ENCODE measurements at regions not wholly inside any gene's neighbourhood (a gene's known extent, or its start where the extent isn't known, plus 50 kb on each side); places are given as distances from the start of the nearest gene placed in this dataset.
"Not testable (repeated sequence)": the region's sequence is repeated elsewhere in the genome, so short reads cannot be mapped to it uniquely, and the experiment has no call there.

DNA sequence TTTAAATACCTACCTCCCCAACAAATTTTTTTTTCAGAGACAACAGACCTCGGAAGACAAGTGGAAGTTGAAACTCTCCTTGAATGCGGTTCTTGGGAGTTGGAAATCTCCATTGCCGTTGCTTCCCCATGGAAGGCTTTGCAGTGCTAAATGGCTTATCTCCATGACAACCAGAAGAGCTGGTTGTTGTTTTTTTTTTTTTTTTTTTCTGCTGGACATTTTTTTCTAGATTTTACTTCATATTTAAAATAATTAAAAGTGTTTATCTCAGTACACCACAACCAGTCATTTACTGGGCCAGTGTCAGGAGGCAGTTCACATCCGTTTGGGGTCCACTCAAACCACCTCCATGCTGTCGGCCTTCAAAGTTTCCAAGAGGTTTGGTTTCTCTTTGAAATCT, 348.5 kb upstream of the PRKCQ start:
- DNase-seq (ENCODE audit: low read depth), result no peak

GRCh38 chr10:6926971-6927370, 346.9 kb upstream of the PRKCQ start:
- no peak for DNase-seq (ENCODE audit: low read depth)

DNA sequence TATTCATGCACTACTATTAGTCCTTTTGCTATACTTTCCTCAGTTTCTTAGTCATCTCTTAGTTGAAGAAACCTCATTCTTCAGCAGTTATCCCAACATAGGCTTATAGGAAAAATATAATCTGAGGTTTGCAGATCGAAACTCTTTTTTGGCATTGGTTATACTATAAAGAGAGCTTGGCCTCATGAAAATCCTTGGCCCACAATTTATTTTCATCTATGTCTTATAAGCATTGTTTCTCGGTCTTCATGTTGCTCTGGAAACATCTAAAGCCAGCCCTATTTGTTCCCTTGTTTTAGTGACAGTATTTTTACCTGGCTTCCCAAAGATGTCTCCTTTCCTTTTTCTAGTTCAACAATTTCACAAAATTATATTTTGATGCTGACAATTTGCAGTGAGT, 345.1 kb upstream of the PRKCQ start:
- DNase-seq (ENCODE audit: low read depth), result no peak

- DNase-seq (ENCODE audit: low read depth), result peak; percentile 79
Observed at GRCh38 chr10:6924166-6924565, 344.1 kb upstream of the PRKCQ start.

DNA sequence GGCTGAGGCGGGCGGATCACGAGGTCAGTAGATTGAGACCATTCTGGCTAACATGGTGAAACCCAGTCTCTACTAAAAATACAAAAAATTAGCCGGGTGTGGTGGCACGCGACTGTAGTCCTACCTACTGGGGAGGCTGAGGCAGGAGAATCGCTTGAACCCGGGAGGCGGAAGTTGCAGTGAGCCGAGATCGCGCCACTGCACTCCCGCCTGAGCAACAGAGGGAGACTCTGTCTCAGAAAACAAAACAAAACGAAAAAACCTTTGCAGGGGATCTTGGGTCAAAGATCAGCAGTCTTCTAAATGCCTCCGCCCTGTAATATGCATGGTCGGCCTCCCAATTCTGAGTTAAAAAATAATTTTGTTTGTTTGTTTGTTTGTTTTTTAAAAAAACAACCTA, 340.9 kb upstream of the PRKCQ start:
- not testable (repeated sequence) for DNase-seq (ENCODE audit: low read depth)

DNA sequence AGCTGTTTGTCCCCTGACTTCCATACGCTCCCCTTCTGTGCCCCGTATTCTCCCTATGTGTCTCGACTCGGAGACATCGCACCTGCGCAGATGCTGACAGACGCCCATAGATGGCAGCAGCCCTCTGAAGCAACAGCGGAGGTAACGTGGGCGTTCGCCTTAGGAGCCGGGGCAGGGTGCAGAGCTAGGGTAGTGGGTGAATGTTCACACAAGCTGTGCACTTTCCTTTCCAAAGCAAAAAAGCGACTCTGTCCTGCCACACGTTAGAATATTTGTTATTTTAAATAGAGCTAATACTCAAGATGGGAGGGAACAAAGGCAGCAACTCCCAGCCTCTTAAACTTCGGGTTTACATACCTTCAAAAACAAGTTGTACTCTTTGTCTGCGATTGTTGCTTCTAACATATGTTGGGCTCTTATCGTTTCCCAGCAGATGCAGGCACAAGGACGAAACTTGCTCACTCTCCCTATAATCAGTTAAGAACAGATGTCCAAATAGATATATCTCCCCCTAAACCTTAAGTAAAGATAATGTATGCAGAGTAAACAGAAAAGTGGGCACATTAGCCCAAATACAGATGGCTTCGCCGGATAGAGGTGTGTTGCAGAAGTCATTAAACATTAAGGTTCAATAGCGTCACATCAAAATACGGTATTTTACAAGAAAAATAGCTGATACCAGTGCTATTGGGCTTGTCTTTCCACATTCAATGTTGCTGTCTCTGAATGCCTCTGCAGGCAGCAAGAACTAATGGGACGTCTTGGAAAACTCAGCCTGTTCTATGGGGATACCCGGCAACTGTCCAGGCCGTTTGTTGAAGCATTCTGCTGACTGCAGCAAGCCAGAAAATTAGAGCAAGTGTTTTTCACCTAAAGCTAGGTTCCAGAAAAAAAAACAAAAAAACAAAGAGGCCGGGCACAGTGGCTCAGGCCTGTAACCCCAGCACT, 340.3 kb upstream of the PRKCQ start:
- DNase-seq (ENCODE audit: low read depth), result peak; percentile 63

- no peak for DNase-seq (ENCODE audit: low read depth)
Observed at GRCh38 chr10:6919077-6919476, 339.0 kb upstream of the PRKCQ start.

DNA sequence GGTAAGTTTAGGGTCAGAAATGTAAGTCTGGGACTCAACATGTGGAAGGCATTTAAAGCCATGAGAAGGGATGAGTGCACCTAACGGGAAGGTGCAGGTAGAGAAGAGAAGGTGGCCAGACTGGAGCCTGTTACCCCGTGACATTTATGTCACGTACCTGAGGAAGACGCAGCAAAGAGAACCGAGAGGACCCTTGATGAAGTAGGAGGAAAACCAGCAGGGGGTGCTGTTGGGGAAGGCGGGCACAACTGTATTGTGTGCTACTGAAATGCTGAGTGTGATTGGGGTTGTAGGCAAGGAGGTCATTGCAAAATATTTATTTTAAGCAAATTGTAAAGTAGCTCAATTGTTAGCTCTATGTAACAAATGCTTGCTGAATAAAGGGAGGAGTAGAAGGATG, 338.2 kb upstream of the PRKCQ start:
- no peak for DNase-seq (ENCODE audit: low read depth)

GRCh38 chr10:6917125-6917524, 337.0 kb upstream of the PRKCQ start:
- no peak for DNase-seq (ENCODE audit: low read depth)

GRCh38 chr10:6916601-6917000, 336.5 kb upstream of the PRKCQ start:
- no peak for DNase-seq (ENCODE audit: low read depth)

DNA sequence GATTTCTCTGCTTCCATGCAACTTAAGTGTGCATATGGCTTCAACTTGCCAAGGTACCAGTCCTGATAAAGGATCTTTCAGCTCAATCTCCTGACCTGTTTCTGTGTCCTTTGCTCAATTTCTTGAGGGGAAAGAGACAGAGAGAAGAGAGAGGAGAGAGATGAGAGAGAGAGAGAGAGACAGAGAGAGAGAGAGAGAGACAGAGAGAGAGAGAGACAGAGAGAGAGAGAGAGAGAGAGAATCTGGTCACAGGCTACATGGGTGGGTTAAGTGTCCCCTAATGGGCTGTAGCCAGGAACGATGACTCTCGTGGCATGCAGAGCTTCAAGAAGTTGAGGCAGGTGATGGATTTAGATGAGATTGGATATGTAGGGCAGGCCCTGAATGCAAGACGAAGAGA, 335.2 kb upstream of the PRKCQ start:
- no peak for DNase-seq (ENCODE audit: low read depth)

- DNase-seq (ENCODE audit: low read depth), result no peak
Observed at GRCh38 chr10:6912929-6913328, 332.9 kb upstream of the PRKCQ start.

DNA sequence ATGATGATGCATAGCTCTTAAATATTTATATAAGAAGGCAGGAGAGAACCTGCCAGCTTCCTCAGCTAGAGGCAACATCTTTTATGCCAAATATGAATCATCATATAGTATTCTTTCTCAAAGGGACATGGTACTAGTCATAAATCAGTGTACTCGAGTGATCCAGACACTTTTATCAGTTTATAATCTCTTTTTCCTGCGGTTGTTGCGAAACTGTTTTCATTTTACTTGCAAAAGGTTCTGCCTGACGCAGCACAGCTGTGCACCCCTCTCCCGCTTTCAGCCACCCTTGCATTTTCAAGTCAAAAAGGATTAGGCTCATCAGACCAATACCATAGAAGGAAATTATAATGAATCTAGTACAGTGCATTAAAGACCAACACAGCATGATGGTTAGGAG, 332.3 kb upstream of the PRKCQ start:
- DNase-seq (ENCODE audit: low read depth), result no peak

- no peak for DNase-seq (ENCODE audit: low read depth)
Observed at GRCh38 chr10:6912021-6912420, 331.9 kb upstream of the PRKCQ start.

- DNase-seq (ENCODE audit: low read depth), result no peak
Observed at GRCh38 chr10:6909905-6910560, 330.0 kb upstream of the PRKCQ start.

DNA sequence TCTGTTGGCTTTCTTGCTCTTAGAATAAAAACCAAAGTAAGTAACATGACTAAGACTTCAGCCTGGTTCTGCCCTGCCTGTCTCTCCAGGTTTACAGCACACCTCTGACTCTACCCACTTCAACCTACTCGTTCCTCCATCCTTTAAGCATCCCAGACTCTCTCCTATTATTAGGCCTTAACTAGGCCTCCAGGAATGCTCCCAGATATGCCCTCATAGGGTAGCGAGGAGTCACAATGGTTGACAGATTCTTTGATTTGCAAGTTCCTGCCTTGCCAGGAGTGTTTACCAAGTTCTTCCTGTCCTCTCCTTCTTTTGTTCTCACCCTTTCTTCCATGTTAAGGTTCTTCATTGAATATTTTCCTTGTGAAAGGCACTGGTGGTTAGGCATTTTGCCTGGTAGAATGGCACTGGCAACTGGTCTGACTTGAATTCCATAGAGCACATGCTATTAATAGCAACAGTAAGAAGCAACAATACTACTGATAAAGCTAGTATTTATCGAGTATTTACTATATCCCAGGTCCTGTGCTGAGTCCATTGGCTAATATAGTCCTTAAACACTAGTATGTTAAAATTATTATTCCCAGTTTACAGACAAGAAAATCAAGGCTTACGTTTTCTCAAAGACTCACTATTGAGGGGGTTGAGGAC, 327.9 kb upstream of the PRKCQ start:
- DNase-seq (ENCODE audit: low read depth), result no peak

DNA sequence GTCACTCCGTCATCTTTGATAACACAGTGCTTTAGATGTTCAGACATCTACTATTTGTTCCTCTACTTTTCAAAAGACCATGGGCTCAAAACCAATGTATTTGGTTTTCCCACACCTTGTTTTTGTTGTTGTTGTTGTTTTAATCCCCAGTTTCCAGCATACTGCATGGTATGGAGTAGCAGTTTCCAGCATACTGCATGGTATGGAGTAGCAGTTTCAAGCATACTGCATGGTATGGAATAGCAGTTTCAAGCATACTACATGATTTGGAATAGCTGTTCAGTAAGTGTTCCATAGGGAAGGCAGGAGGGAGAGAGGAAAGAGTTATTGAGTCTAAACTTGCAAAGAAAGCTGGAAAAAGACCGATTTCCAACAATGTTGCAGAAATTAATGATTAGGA, 314.3 kb upstream of the PRKCQ start:
- DNase-seq (ENCODE audit: low read depth), result no peak

DNA sequence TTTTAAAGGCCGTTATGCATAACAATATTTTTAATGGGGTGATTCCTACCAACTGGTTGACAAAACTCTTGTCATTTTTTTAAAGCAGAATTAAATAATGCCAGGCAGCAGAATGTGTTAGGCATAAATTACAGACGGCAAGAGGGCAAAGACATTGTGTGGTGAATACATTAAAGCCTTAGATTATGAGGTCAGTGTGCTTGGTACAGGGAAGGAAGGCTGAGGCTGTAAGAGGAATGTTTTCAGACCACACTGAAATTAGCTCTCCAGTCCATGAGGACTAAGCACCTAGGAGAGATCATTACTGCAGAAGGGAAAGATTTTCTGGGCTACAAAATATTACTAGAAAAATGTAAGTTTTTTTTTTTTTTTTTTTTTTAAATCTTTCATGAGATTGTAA, 312.8 kb upstream of the PRKCQ start:
- no peak for DNase-seq (ENCODE audit: low read depth)

- DNase-seq (ENCODE audit: low read depth), result no peak
Observed at GRCh38 chr10:6891924-6892323, 311.8 kb upstream of the PRKCQ start.

DNA sequence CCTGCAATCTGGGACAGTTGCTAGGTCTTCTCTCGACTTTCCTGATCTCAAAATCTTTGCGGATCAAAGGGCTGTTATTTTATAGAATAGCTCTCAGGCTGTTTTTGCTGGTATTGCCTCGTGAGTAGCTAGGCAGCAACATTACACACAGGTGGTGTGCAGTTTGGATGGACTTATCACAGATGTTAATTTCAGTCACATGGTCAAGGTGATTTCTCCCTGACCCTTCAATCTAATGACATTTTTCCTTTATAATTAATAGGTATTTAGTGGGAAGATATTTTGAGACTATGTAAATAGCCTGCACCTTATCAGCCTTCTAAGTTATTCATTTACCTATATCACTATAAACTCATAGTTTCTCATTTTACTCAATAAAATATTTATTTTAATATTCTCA, 309.6 kb upstream of the PRKCQ start:
- no peak for DNase-seq (ENCODE audit: low read depth)

DNA sequence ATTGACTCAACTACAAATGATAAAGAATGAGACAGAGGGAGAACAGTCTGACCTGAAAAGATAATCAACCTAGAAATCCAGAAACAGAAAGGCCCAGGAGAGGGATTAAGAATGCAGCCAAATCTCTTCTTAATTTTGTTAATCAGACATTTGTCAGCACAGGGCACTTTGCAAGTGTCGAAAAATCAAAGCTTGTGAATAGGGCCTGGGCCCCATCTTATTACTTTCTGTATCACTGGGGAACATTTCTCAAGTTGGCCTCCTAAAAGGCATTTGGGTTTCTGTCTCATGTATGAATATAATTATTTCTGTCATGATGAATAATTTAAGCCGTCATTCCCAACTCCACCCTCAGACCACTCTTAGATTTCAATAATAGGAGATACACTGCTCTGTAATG, 308.4 kb upstream of the PRKCQ start:
- no peak for DNase-seq (ENCODE audit: low read depth)

- no peak for DNase-seq (ENCODE audit: low read depth)
Observed at GRCh38 chr10:6885284-6885683, 305.2 kb upstream of the PRKCQ start.

Data from myocyte (in vitro differentiated cells).